ENCODE measurements at regions not wholly inside any gene's neighbourhood (a gene's known extent, or its start where the extent isn't known, plus 50 kb on each side); places are given as distances from the start of the nearest gene placed in this dataset.

GRCh38 chr2:173830170-173830569 lies 135.0 kb downstream of the SP3 start:
- DNase-seq, result no peak

DNA sequence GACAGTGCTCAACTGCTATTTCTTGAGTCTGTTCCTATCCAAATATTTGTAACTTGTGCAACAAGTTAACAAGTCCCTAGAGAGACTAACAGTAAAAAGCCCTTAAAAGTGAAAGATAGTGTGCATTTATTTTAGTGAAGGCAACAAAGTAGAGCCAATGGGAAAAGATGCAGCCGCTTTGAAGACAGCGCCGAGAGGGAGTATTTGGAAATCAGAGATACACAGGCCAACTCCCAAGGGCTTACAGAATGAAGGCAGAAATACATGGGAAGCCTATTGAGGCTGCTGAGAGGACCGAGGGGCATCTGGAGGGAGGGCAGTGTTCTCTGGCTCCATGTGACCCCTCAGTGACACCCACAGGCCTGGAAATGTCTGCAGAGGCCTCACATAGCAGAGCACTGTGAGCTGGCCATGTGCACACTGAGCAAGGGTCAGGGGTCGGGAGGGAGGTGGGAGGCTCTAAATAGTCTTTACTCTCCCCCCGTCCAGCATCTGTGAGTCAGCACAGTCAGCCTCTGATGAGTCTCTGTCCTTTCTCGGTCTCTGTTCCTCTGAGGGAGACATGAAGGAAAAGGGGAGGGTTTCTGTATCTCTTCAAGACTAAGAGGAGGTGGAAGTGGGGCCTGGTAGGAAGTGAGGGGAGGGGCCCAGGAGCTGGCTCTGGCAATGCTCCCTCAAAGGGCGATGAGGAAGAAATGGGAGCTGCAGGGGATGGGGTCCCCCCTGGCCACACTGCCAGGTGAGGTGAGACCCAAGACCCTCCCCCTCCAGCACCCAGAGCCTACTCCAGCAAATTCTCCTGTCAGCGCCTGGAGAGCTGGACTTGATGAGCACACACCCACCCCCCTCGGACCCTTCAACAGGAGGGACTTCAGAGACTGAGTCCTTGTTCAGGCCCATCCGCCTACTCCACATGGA lies 133.6 kb downstream of the SP3 start:
- DNase-seq, result peak; percentile 67

DNA sequence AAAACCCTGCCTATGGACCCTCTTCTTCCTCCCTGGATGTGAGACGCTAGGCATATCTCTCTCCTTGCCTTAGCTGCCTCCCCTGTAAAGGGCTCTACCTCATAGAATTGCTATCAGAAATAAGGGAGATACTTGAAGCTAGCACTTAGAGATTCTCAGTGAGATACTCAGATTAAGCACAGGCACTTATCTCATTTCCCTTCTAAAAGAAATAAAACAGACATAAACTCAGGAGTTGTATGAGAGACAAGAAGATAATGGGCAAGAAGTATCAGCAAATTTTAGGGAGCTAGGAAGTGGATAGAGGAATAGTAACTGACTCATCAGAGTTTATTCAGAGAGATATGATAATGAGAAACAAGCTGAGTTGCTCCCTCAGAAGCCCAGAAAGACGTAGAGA lies 131.0 kb downstream of the SP3 start:
- DNase-seq, result no peak

GRCh38 chr2:173835726-173836125 lies 129.4 kb downstream of the SP3 start:
- DNase-seq, result no peak

DNA sequence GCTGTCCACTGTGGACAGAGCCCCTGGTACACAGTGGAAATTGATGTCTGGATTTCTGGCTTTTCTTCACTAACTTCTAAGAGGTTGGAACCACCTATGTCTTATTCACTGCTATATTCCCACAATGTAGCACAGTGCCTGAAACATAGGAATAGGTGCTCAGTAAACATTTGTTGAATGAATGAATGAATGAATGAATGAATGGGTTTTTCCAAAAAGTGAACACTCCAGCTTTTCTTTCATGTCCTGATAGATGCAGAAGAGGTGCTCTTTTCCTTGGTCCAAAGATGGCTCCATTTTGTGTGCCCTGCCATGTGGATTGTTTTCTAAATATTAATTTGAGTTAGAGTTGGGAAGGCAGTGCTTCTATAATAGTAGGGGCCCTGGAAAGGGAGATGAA lies 124.1 kb downstream of the SP3 start:
- DNase-seq, result no peak

DNA sequence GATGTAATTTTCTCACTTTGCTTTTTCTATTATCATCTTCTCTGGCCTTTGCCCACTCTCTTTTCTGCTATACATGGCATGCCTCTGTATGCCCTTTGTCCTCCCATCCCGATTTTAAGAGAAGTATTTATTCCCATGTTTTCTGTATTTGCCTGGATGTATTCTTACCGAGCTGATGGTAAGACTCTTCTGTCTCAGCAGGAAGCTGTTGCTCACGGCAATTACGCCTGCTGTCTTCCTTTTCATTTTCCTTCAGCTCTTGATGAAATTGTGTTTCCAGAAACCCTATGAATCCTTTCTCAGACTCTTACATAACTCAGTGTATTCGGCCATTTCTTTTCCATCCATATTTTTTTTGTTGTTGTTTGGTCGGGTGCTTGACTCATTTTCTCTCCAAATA lies 121.6 kb downstream of the SP3 start:
- no peak for DNase-seq

GRCh38 chr2:173851141-173851641 lies 114.0 kb downstream of the SP3 start:
- DNase-seq, result peak; percentile 67

DNA sequence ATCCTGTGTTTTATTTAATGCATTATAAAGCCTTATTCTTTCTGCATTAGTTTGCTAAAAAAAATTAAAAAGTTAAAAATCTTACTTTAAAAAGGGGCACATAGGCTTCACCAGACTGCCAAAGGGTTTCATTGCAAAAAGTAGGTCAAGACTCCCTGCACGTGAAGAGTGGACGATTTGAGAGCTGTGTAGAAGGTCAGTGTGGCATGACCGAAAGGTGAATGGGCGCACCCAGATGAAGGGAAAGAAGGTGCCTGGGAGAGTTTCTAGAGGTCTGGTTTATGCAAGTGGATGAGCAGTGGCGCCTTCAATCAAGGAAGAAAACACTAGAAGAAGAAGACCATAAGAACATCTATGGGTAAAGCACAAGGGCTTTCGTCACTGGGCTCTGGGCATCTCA lies 111.0 kb downstream of the SP3 start:
- DNase-seq, result no peak

- no peak for DNase-seq
Observed at GRCh38 chr2:173854840-173855239, 110.3 kb downstream of the SP3 start.

GRCh38 chr2:173855661-173856060 lies 109.5 kb downstream of the SP3 start:
- no peak for DNase-seq

All from hindlimb muscle (tissue), 1 donor.